IMR-90 (cell line): ENCODE measurements at regions not wholly inside any gene's neighbourhood (a gene's known extent, or its start where the extent isn't known, plus 50 kb on each side); places are given as distances from the start of the nearest gene placed in this dataset.

Experiments
- ATAC-seq: fragments of 200-7000 bp; cut with Tn5 transposase; 2 replicates; pipeline ENCODE4 v1.9.1; 2020; ENCODE audit warnings: low read depth, mild to moderate bottlenecking, moderate library complexity
- BruUV-seq: library from RNA; stranded (reverse); fragments of 400-500 nt; replicated peaks from 2 replicates; lab custom pipeline; 2021; lab: Mats Ljungman, UMichigan
- CTCF ChIA-PET: fragments of 300-600 bp; formaldehyde crosslinking; extraction: SDS; loops from one replicate; lab custom pipeline; 2021; ENCODE audit warnings: antibody characterized with exemption; lab: Yijun Ruan, JAX
- POLR2A ChIA-PET: fragments of 300-600 bp; sonication (Branson Sonifier 250); formaldehyde crosslinking; loops from one replicate; lab custom pipeline; 2022; ENCODE audit warnings: antibody characterized with exemption; ENCODE audit not compliant: unreplicated experiment; lab: Charles Lee
- DNase-seq: peaks from one replicate; pipeline ENCODE4 v3.0.0; 2013
- H2AFZ ChIP-seq: replicated peaks from 2 replicates; pipeline ENCODE3; 2013; ENCODE audit warnings: low read length, mild to moderate bottlenecking; ENCODE audit not compliant: poor library complexity
- H2AK5ac ChIP-seq: 2 replicates; pipeline ENCODE4 v1.6.1; 2013; ENCODE audit warnings: low read depth, low read length, inconsistent platforms
- H2AK9ac ChIP-seq: replicated peaks from 2 replicates; pipeline ENCODE3; 2013; ENCODE audit warnings: mild to moderate bottlenecking, low read depth, low read length, moderate library complexity; ENCODE audit not compliant: poor library complexity
- H2BK120ac ChIP-seq: 2 replicates; pipeline ENCODE4 v1.6.1; 2013; ENCODE audit warnings: low read depth, low read length, inconsistent platforms
- H2BK15ac ChIP-seq: 3 replicates; pipeline ENCODE4 v1.6.1; 2013; ENCODE audit warnings: low read depth, low read length, inconsistent platforms
- H2BK20ac ChIP-seq: 2 replicates; pipeline ENCODE4 v1.6.1; 2013; ENCODE audit warnings: low read depth, mild to moderate bottlenecking, inconsistent platforms, low read length, moderate library complexity
- H2BK5ac ChIP-seq: 2 replicates; pipeline ENCODE4 v1.6.1; 2013; ENCODE audit warnings: mild to moderate bottlenecking, low read depth, low read length, inconsistent platforms; ENCODE audit not compliant: poor library complexity, severe bottlenecking
- H3K14ac ChIP-seq: replicated peaks from 2 replicates; pipeline ENCODE4 v1.6.1; 2013; ENCODE audit warnings: low read depth, low read length, inconsistent platforms
- H3K18ac ChIP-seq: 2 replicates; pipeline ENCODE4 v1.6.1; 2013; ENCODE audit warnings: low read depth, low read length, control low read depth
- H3K23ac ChIP-seq: 2 replicates; pipeline ENCODE4 v1.6.1; 2013; ENCODE audit warnings: low read depth, low read length, inconsistent platforms
- H3K27ac ChIP-seq: 2 replicates; pipeline ENCODE4 v1.5.1; 2013; ENCODE audit warnings: mild to moderate bottlenecking, control low read depth, low read length; ENCODE audit not compliant: insufficient read depth
- H3K27me3 ChIP-seq: 2 replicates; pipeline ENCODE4 v1.6.1; 2013; ENCODE audit warnings: low read length; ENCODE audit not compliant: control insufficient read depth, insufficient read depth
- H3K36me3 ChIP-seq: 2 replicates; pipeline ENCODE4 v1.6.1; 2013; ENCODE audit warnings: low read length, mixed read lengths; ENCODE audit not compliant: control insufficient read depth, insufficient read depth
- H3K4ac ChIP-seq: 2 replicates; pipeline ENCODE4 v1.6.1; 2013; ENCODE audit warnings: low read depth, low read length, inconsistent platforms
- H3K4me1 ChIP-seq: 2 replicates; pipeline ENCODE4 v1.6.1; 2013; ENCODE audit warnings: low read length, mixed read lengths; ENCODE audit not compliant: control insufficient read depth, insufficient read depth
- H3K4me2 ChIP-seq: 2 replicates; pipeline ENCODE4 v1.6.1; 2013; ENCODE audit warnings: low read depth, mild to moderate bottlenecking, control low read depth, low read length, moderate library complexity
- H3K4me3 ChIP-seq: 2 replicates; pipeline ENCODE4 v1.5.1; 2013; ENCODE audit warnings: low read depth, mild to moderate bottlenecking, control low read depth, low read length, moderate library complexity; ENCODE audit not compliant: insufficient read depth
- H3K56ac ChIP-seq: 2 replicates; pipeline ENCODE4 v1.6.1; 2013; ENCODE audit warnings: low read length, inconsistent platforms; ENCODE audit not compliant: insufficient read depth; ENCODE audit errors: extremely low read depth
- H3K79me1 ChIP-seq, 2 experiments: 2 replicates each; pipeline ENCODE4 v1.6.1; 2013; ENCODE audit warnings: low read length in 2 of 2, inconsistent platforms in 1 of 2, low read depth in 1 of 2
- H3K9ac ChIP-seq: 2 replicates; pipeline ENCODE4 v1.6.1; 2013; ENCODE audit warnings: low read depth, low read length, control low read depth
- H3K9me1 ChIP-seq: 2 replicates; pipeline ENCODE4 v1.6.1; 2013; ENCODE audit warnings: low read length, inconsistent platforms; ENCODE audit not compliant: insufficient read depth
- H3K9me3 ChIP-seq: 2 replicates; pipeline ENCODE4 v1.6.1; 2013; ENCODE audit warnings: low read length; ENCODE audit not compliant: control insufficient read depth, insufficient read depth
- H4K20me1 ChIP-seq: 2 replicates; pipeline ENCODE4 v1.6.1; 2013; ENCODE audit warnings: low read length, inconsistent platforms; ENCODE audit not compliant: insufficient read depth
- H4K5ac ChIP-seq: 2 replicates; pipeline ENCODE4 v1.6.1; 2013; ENCODE audit warnings: mild to moderate bottlenecking, low read depth, low read length, control low read depth
- H4K8ac ChIP-seq, 2 experiments: 2 replicates each; pipeline ENCODE4 v1.6.1; 2013; ENCODE audit warnings: low read depth in 2 of 2, low read length in 2 of 2, control low read depth in 1 of 2, inconsistent platforms in 1 of 2
- H4K91ac ChIP-seq: 2 replicates; pipeline ENCODE4 v1.6.1; 2013; ENCODE audit warnings: low read depth, low read length, inconsistent platforms; ENCODE audit not compliant: insufficient read depth
- MAFK ChIP-seq: IDR thresholded peaks from 2 replicates; pipeline ENCODE4 v1.6.1; 2012; ENCODE audit warnings: low read depth, low read length, improper control_type of control experiment
- NFE2L2 ChIP-seq: fragments of 150-350 bp; IDR thresholded peaks from 2 replicates; pipeline ENCODE4 v1.6.1; 2016; ENCODE audit warnings: low read depth, mild to moderate bottlenecking, low read length
- SMC3 ChIP-seq: fragments of 150-350 bp; IDR thresholded peaks from 2 replicates; pipeline ENCODE4 v1.6.1; 2016; ENCODE audit warnings: low read depth, mild to moderate bottlenecking, antibody characterized with exemption, low read length, moderate library complexity
- WGBS, 2 experiments: methylation state at CpG; one replicate each; pipeline versions ENCODE4 v1.1.5 to v1.1.7; 2013; ENCODE audit warnings: missing lambda C conversion rate in 2 of 2; ENCODE audit not compliant: insufficient read length in 1 of 2; ENCODE audit errors: extremely low coverage in 2 of 2; 5-methylcytosine and 5-hydroxymethylcytosine counted together
- dilution Hi-C: fragments of 300-500 bp; cut with HindIII; formaldehyde crosslinking; loops from one replicate; pipeline ENCODE4 v1.14.3; 2018; ENCODE audit warnings: low sequenced_read_pairs; ENCODE audit not compliant: unreplicated experiment
- in situ Hi-C: fragments of 300-500 bp; cut with MboI; formaldehyde crosslinking; loops from 3 replicates; pipeline ENCODE4 v1.14.3; 2019; ENCODE audit warnings: low sequenced_read_pairs, inconsistent platforms, mixed read lengths
- intact Hi-C: fragments of 100-400 bp; cut with micrococcal nuclease; formaldehyde crosslinking; loops from 2 replicates; pipeline ENCODE4 v1.10.0; 2022

GRCh38 chr10:53412651-53413050, 640.1 kb upstream of the MBL2 start:
- TF ChIP-seq NFE2L2 (no peak), SMC3 (no peak), MAFK (no peak)
- CTCF ChIA-PET, result interaction anchor here (0.6 kb wide), 1 partner anchor 418 kb away, joined by 6 read pairs; no protein-coding TSS in a partner anchor
- Histone ChIP-seq H2BK20ac (no peak overlapping the region), H3K4me1 (no peaks in the 10 kb centered on the region), H3K27ac (no peak overlapping the region), H3K9ac (no peak overlapping the region), H3K4me3 (no peak overlapping the region), H3K18ac (no peak overlapping the region), H3K4me2 (no peak overlapping the region), H2BK5ac (no peak overlapping the region), H3K79me1 (no peaks in the 10 kb centered on the region), H2AK5ac (no peak overlapping the region), H2AK9ac (no peak overlapping the region), H3K14ac (no peak overlapping the region), H3K4ac (no peak overlapping the region), H4K91ac (no peak overlapping the region), H3K9me3 (no peaks in the 10 kb centered on the region), H4K5ac (no peak overlapping the region), H3K9me1 (no peaks in the 10 kb centered on the region), H2BK15ac (no peak overlapping the region), H4K20me1 (no peaks in the 10 kb centered on the region), H2AFZ (no peak overlapping the region), H3K36me3 (no peaks in the 10 kb centered on the region), H2BK120ac (no peak overlapping the region), H3K23ac (no peak overlapping the region), H3K27me3 (no peaks in the 10 kb centered on the region), H3K56ac (no peak overlapping the region), H4K8ac (no peak overlapping the region)
- POLR2A ChIA-PET, result no interaction called here
- no CpG with 5 or more reads among the region's 2 CpGs for WGBS, 2 experiments
- in situ Hi-C loops (no loop called here), dilution Hi-C loops (no loop called here), intact Hi-C loops (no loop called here)
- BruUV-seq, result no TSS peak
- no peak for DNase-seq
- ATAC-seq, result no peak
